ENCODE measurements at regions not wholly inside any gene's neighbourhood (a gene's known extent, or its start where the extent isn't known, plus 50 kb on each side); places are given as distances from the start of the nearest gene placed in this dataset.

GRCh38 chr3:124217542-124217941 is 225.6 kb upstream of the ROPN1 start:
- TF ChIP-seq CTCF (conservative IDR thresholded peaks at IDR 0.05; ENCODE audit: low read length) (no peak), EZH2phosphoT487 (IDR thresholded peaks at IDR 0.05; ENCODE audit: borderline replicate concordance, low read depth, low read length) (no peak)

Measured in OCI-LY7 (cell line).